ENCODE measurements at regions not wholly inside any gene's neighbourhood (a gene's known extent, or its start where the extent isn't known, plus 50 kb on each side); places are given as distances from the start of the nearest gene placed in this dataset.

DNA sequence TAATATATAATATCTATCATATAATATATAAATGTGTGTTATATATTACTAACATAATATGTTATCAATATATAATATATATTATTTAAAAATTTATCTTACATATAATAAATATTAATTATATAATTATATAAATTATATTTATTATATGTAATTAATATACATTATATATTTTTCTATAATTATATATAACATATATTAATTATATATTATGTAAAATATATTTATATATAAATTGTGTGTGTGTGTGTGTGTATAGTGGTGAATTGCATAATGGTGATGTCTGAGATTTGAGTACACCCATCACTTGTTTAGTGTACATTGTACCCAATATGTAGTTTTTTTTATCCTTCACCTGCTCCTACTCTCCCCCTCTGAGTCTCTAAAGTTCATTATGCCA is 205.9 kb upstream of the KCNG1 start:
- Histone ChIP-seq H3K4me3 (no peak overlapping the region), H3K27me3 (peaks cover 42% of the 10 kb centered on the region), H3K27ac (no peak overlapping the region), H3K4me1 (no peaks in the 10 kb centered on the region), H3K9me3 (peaks cover 0 to 10% (median 0%) of the 10 kb centered on the region in 3 donors), H3K36me3 (no peaks in the 10 kb centered on the region)
- ATAC-seq: no peak
- TF ChIP-seq EP300 (IDR thresholded peaks at IDR 0.05) (no peak), POLR2A (IDR thresholded peaks at IDR 0.05) (no peak), POLR2AphosphoS5 (IDR thresholded peaks at IDR 0.05) (no peak)
- TF ChIP-seq, protein P1, sequence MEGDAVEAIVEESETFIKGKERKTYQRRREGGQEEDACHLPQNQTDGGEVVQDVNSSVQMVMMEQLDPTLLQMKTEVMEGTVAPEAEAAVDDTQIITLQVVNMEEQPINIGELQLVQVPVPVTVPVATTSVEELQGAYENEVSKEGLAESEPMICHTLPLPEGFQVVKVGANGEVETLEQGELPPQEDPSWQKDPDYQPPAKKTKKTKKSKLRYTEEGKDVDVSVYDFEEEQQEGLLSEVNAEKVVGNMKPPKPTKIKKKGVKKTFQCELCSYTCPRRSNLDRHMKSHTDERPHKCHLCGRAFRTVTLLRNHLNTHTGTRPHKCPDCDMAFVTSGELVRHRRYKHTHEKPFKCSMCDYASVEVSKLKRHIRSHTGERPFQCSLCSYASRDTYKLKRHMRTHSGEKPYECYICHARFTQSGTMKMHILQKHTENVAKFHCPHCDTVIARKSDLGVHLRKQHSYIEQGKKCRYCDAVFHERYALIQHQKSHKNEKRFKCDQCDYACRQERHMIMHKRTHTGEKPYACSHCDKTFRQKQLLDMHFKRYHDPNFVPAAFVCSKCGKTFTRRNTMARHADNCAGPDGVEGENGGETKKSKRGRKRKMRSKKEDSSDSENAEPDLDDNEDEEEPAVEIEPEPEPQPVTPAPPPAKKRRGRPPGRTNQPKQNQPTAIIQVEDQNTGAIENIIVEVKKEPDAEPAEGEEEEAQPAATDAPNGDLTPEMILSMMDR (IDR thresholded peaks at IDR 0.05): no peak

DNA sequence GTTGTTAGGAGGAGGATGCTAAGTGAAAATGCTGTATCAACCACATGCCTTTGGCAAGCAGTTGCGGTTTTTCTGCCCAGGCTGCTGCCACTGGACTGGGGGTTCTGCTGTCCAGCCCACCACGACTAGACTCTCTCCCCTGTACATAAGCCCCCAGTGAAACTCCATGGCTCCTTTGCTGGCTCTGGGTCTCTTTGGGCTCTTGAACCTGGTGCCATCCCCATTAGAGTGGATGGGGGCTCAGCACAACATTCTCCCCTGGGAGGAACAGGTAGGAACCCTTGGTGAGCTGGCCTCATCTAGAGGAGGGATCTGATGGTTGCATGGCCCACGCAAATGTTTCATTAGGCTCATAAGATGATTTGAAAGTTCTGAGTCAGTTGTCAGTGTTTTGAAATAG is 204.8 kb upstream of the KCNG1 start:
- peaks cover 0 to 5% (median 0%) of the 10 kb centered on the region in 3 donors for H3K9me3 ChIP-seq
- H3K36me3 ChIP-seq: no peaks in the 10 kb centered on the region
- 100% methylated on average over 1 of the region's 3 CpGs for WGBS, 2 donors (ENCODE audit: low coverage in 1 of 2)
- no peak overlapping the region for H3K4me3 ChIP-seq
- ATAC-seq: no peak
- H3K27ac ChIP-seq: no peak overlapping the region
- H3K4me1 ChIP-seq: no peaks in the 10 kb centered on the region
- no peak for TF ChIP-seq POLR2AphosphoS5 (IDR thresholded peaks at IDR 0.05)
- TF ChIP-seq, protein P1 (IDR thresholded peaks at IDR 0.05): no peak
- peaks cover 32% of the 10 kb centered on the region for H3K27me3 ChIP-seq

DNA sequence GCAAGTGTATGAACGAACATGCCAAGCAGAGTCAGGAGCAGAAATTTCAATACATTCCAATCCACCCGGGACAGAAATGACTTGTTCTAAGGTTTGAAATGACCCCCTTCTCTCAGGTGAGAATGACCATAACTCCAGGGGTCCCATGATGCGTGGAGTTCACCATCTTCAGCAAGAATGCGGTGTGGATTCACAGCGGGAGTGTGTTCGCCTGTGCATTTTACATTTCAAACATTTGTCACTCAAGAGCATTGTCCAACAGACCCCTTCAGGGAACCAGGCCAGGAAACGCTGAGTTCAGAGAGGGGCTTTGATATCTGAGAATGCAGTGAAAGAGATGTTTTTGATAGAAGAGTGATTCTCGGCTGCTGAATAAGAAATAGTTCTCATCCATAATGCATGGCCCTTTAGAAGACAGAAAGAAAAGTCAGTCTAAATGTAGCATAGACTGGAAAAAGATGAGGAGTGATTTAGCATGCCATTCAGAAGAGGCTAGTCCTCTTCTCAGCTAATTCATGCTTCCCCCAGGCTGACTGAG is 200.3 kb upstream of the KCNG1 start:
- Histone ChIP-seq H3K4me1 (no peaks in the 10 kb centered on the region), H3K27ac (no peak overlapping the region), H3K4me3 (no peak overlapping the region), H3K36me3 (no peaks in the 10 kb centered on the region), H3K9me3 (peaks cover 0 to 5% (median 0%) of the 10 kb centered on the region in 3 donors), H3K27me3 (peaks cover 48% of the 10 kb centered on the region)
- TF ChIP-seq EP300 (IDR thresholded peaks at IDR 0.05): no peak
- TF ChIP-seq, protein P1 (IDR thresholded peaks at IDR 0.05): no peak
- TF ChIP-seq POLR2AphosphoS5 (IDR thresholded peaks at IDR 0.05): no peak
- no peak for TF ChIP-seq POLR2A (IDR thresholded peaks at IDR 0.05)
- WGBS, 2 donors (ENCODE audit: low coverage in 1 of 2): 30 to 34% methylated on average over 7 to 8 of the region's 8 CpGs
- no peak for ATAC-seq

DNA sequence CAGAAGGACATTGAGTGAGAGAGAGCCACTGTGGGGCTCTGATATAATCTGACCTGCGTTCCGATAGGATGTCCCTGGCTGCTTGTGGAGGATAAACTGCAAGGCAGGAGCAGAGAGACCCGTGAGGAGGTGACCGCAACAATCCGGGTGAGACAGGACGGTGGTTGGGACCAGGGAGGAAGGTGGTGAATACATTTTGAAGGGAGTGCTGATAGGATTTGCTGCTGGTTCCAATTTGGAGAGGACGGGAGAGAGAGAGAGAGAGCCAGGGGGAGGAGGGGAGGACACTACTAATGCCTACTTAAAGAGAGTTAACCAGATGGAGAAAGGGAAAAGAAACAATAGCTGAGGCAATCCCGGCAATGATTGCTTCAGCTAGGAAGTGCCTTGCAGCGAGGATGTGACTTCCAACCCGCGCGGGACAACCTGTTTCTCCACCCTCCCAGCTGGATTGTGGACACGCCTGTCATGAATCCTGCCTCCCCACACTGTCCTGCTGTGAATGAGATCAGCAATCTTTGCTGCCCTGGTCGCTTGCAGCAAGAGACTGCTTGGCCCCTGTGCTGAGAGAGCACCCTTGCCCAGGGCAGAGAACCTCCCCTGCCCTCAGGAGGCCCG is 199.0 kb upstream of the KCNG1 start:
- no peak overlapping the region for H3K4me3 ChIP-seq
- WGBS, 2 donors (ENCODE audit: low coverage in 1 of 2): 17 to 20% methylated on average over 11 to 12 of the region's 15 CpGs
- H3K9me3 ChIP-seq: peaks cover 0 to 10% (median 0%) of the 10 kb centered on the region in 3 donors
- ATAC-seq: peak; percentile 22
- no peaks in the 10 kb centered on the region for H3K36me3 ChIP-seq
- no peaks in the 10 kb centered on the region for H3K4me1 ChIP-seq
- H3K27ac ChIP-seq: no peak overlapping the region
- TF ChIP-seq, protein P1 (IDR thresholded peaks at IDR 0.05): no peak
- TF ChIP-seq EP300 (IDR thresholded peaks at IDR 0.05) (no peak), POLR2A (IDR thresholded peaks at IDR 0.05) (no peak), POLR2AphosphoS5 (IDR thresholded peaks at IDR 0.05) (no peak)
- peaks cover 58% of the 10 kb centered on the region for H3K27me3 ChIP-seq

DNA sequence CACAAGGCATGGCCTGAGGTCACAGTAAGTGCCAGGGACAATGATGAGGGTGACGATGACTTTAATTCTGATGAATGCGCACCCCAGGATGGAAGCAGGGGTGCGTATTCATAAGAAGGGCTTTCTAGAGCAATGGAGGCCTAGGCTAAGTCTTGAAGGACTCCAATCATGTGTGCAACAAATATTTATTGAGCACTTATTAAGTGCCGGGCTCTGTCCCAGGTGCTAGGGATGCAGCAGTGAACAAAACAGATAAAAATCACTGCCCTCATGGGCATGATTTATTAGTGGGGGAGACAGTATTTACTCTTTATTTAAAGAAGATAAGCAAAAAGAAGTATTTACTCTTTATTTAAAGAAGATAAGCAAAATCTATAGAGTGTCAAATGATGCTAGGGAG is 198.2 kb upstream of the KCNG1 start:
- WGBS, 2 donors (ENCODE audit: low coverage in 1 of 2): 92% methylated on average over 4 of the region's 4 CpGs; no CpG with 5 or more reads in 1 of the 2 donors
- TF ChIP-seq EP300 (IDR thresholded peaks at IDR 0.05): no peak
- TF ChIP-seq POLR2AphosphoS5 (IDR thresholded peaks at IDR 0.05): no peak
- no peak for TF ChIP-seq POLR2A (IDR thresholded peaks at IDR 0.05)
- TF ChIP-seq, protein P1 (IDR thresholded peaks at IDR 0.05): no peak
- no peaks in the 10 kb centered on the region for H3K36me3 ChIP-seq
- peaks cover 0 to 10% (median 0%) of the 10 kb centered on the region in 3 donors for H3K9me3 ChIP-seq
- no peaks in the 10 kb centered on the region for H3K4me1 ChIP-seq
- no peak for ATAC-seq
- no peak overlapping the region for H3K4me3 ChIP-seq
- H3K27ac ChIP-seq: no peak overlapping the region
- H3K27me3 ChIP-seq: peaks cover 58% of the 10 kb centered on the region
